ENCODE measurements at regions not wholly inside any gene's neighbourhood (a gene's known extent, or its start where the extent isn't known, plus 50 kb on each side); places are given as distances from the start of the nearest gene placed in this dataset.

DNA sequence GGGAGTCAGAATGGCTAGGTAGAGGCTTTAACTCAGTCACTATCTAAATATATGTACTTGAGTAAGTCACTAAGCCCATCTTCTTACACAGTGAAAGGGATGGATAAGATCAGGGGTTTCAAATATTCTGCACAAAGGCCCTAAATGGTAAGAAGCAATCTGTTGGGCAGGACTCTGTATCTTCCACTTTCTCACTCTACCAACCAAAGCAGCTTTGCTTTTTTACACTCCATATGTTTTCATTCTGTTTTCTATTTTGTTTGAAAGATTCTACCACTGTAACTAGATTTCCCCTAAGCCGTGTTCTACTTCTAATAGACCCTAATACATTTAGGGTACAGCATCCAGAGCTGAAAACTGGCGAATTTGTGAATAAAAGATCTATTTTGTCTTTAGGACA, 477.5 kb upstream of the NMUR2 start:
- TF ChIP-seq, protein P1, sequence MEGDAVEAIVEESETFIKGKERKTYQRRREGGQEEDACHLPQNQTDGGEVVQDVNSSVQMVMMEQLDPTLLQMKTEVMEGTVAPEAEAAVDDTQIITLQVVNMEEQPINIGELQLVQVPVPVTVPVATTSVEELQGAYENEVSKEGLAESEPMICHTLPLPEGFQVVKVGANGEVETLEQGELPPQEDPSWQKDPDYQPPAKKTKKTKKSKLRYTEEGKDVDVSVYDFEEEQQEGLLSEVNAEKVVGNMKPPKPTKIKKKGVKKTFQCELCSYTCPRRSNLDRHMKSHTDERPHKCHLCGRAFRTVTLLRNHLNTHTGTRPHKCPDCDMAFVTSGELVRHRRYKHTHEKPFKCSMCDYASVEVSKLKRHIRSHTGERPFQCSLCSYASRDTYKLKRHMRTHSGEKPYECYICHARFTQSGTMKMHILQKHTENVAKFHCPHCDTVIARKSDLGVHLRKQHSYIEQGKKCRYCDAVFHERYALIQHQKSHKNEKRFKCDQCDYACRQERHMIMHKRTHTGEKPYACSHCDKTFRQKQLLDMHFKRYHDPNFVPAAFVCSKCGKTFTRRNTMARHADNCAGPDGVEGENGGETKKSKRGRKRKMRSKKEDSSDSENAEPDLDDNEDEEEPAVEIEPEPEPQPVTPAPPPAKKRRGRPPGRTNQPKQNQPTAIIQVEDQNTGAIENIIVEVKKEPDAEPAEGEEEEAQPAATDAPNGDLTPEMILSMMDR (IDR thresholded peaks at IDR 0.05): no peak
- Histone ChIP-seq H3K27ac (no peak overlapping the region), H3K4me3 (no peak overlapping the region), H3K36me3 (no peaks in the 10 kb centered on the region), H3K4me1 (no peaks in the 10 kb centered on the region), H3K27me3 (ENCODE audit: low read depth) (no peaks in the 10 kb centered on the region), H3K9me3 (peaks cover 2% of the 10 kb centered on the region)
- intact Hi-C loops (cut with DNase I): no loop called here
- no peak for ATAC-seq
- no peak for DNase-seq

DNA sequence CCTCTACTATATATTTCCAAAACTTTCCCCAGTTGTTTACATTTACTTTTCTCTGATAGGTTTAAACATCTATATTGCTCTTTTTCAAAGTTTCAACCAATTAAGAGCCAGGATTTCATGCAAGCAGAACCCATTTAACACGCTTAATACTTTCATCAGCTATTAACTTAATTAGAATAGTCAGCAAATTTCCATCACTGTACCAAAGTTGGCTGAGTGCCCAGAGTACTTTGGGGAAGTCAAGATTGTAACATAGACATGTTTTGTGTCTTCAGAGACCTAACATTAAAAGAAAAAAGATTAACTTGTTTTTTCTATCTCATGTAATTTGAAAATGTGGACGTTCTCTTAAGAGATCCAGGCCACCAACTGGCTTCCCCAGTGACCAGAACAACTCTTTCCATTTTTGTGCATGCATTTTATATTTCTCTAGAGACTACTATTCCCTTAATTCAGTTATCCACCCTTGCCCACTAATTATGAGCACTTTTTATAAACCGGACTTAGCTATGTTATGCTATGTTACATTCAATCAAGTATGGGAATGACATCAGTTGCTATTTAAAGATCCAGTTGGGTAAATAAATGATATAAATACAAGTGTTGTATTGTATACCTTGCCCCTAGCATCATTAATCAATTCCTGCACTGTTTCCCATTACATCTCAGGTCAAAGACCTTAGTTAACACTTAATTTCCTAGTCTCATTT, 478.1 kb upstream of the NMUR2 start:
- no peak for ATAC-seq
- TF ChIP-seq, protein P1 (IDR thresholded peaks at IDR 0.05): no peak

DNA sequence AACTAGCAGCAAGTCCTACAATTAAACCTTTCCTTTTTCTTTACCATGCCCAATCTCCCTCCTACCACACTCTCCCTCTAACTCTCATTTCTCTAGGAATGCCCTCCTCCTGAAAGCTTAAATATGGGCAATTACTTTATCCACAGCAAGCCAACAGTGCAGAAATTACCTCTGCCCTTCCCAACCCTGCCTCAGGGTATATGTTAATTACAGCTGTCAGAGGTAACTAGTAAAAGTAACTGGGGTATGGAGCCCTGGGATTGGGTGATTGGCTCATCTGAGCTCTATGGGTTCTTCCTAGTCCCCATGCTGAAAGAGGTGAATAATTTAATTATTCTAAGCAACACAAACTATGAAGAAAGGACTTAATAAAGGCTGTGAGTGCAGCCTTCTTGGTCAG, 478.9 kb upstream of the NMUR2 start:
- Histone ChIP-seq H3K4me1 (no peaks in the 10 kb centered on the region), H3K9me3 (no peaks in the 10 kb centered on the region), H3K27me3 (ENCODE audit: low read depth) (no peaks in the 10 kb centered on the region), H3K27ac (no peak overlapping the region), H3K36me3 (no peaks in the 10 kb centered on the region), H3K4me3 (no peak overlapping the region)
- intact Hi-C loops (cut with DNase I): no loop called here
- TF ChIP-seq, protein P1 (IDR thresholded peaks at IDR 0.05): no peak
- DNase-seq: no peak
- ATAC-seq: no peak

More for the DNA sequence above, 478.1 kb upstream of the NMUR2 start:
- H3K4me3 ChIP-seq: no peak overlapping the region
- no peaks in the 10 kb centered on the region for H3K27me3 ChIP-seq (ENCODE audit: low read depth)
- intact Hi-C loops (cut with DNase I): no loop called here
- H3K9me3 ChIP-seq: peaks cover 1% of the 10 kb centered on the region
- no peak for DNase-seq
- H3K36me3 ChIP-seq: no peaks in the 10 kb centered on the region
- no peak overlapping the region for H3K27ac ChIP-seq
- no peaks in the 10 kb centered on the region for H3K4me1 ChIP-seq

DNA sequence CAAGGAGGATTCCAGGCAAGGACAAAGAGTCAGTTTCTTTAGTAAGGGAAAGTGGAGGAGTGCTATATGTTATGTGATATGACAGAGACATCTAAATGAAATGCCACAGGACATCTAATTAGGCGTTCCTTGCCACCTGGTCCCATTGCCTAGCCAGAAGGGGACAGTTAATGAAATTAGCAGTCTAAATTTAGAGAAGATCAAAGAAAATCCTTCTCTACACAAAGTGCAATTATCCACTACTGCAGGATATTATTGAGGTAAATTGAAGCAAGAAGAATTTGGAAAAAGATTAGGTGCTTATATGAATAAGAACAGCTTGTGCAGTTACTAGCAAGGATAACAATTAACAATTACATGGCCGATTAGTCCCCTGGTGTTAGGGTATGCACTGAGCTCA, 495.3 kb upstream of the NMUR2 start:
- DNase-seq (no peak), ATAC-seq (no peak)
- intact Hi-C loops (cut with DNase I): no loop called here
- H3K4me1 ChIP-seq: no peaks in the 10 kb centered on the region
- H3K27me3 ChIP-seq (ENCODE audit: low read depth): no peaks in the 10 kb centered on the region
- H3K9me3 ChIP-seq: no peaks in the 10 kb centered on the region
- TF ChIP-seq, protein P1 (IDR thresholded peaks at IDR 0.05): no peak
- H3K27ac ChIP-seq: no peak overlapping the region
- no peak overlapping the region for H3K4me3 ChIP-seq
- no peaks in the 10 kb centered on the region for H3K36me3 ChIP-seq

- DNase-seq: no peak
- H3K27me3 ChIP-seq (ENCODE audit: low read depth): no peaks in the 10 kb centered on the region
- no peaks in the 10 kb centered on the region for H3K4me1 ChIP-seq
- no peak for ATAC-seq
- no peak overlapping the region for H3K4me3 ChIP-seq
- H3K9me3 ChIP-seq: no peaks in the 10 kb centered on the region
- H3K27ac ChIP-seq: no peak overlapping the region
- H3K36me3 ChIP-seq: no peaks in the 10 kb centered on the region
- TF ChIP-seq, protein P1 (IDR thresholded peaks at IDR 0.05): no peak
- intact Hi-C loops (cut with DNase I): no loop called here
Measured at GRCh38 chr5:152901754-152902153, 496.7 kb upstream of the NMUR2 start.

Data from lower lobe of right lung (tissue), 2 donors.